ENCODE measurements at regions not wholly inside any gene's neighbourhood (a gene's known extent, or its start where the extent isn't known, plus 50 kb on each side); places are given as distances from the start of the nearest gene placed in this dataset.

DNA sequence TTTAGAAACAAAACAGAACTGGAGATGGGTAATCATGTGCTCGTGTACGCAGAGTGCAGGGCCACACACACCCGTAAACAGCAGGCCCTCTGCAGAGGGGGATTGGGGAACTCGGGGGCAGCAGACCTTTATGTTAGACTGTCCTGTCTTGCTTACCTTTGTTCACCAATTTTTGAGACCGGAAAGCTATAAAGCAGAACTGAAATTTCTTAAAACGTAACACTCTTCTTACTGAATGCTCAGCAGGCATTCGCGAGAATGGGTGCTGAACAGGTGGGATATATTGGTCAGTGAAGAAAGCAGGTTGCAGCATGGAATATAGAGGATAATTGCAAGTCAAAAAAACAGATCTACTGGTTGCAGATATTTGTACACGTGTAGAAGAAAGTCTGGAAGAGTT lies 211.1 kb downstream of the BMP7 start:
- Histone ChIP-seq H3K27ac (ENCODE audit: low read length) (no peak overlapping the region), H3K9me2 (ENCODE audit: insufficient read depth, low read length) (no peaks in the 10 kb centered on the region), H4K20me1 (ENCODE audit: insufficient read depth) (no peaks in the 10 kb centered on the region), H3K36me3 (ENCODE audit: insufficient read depth, low read length) (no peaks in the 10 kb centered on the region), H3F3A (ENCODE audit: insufficient read depth, low read length, poor library complexity, severe bottlenecking) (no peaks in the 10 kb centered on the region), H3K9me3 (ENCODE audit: low read length) (no peaks in the 10 kb centered on the region), H3K9ac (ENCODE audit: low read length) (no peak overlapping the region), H2AFZ (ENCODE audit: low read depth, low read length) (no peak overlapping the region), H3K4me2 (ENCODE audit: low read length) (no peak overlapping the region), H3K27me3 (ENCODE audit: insufficient read depth, low read depth, low read length) (no peaks in the 10 kb centered on the region), H3K4me3 (ENCODE audit: low read length) (no peak overlapping the region), H3K79me2 (replicated peaks; ENCODE audit: insufficient read depth, low read length) (no peaks in the 10 kb centered on the region)
- TF ChIP-seq, protein P1, sequence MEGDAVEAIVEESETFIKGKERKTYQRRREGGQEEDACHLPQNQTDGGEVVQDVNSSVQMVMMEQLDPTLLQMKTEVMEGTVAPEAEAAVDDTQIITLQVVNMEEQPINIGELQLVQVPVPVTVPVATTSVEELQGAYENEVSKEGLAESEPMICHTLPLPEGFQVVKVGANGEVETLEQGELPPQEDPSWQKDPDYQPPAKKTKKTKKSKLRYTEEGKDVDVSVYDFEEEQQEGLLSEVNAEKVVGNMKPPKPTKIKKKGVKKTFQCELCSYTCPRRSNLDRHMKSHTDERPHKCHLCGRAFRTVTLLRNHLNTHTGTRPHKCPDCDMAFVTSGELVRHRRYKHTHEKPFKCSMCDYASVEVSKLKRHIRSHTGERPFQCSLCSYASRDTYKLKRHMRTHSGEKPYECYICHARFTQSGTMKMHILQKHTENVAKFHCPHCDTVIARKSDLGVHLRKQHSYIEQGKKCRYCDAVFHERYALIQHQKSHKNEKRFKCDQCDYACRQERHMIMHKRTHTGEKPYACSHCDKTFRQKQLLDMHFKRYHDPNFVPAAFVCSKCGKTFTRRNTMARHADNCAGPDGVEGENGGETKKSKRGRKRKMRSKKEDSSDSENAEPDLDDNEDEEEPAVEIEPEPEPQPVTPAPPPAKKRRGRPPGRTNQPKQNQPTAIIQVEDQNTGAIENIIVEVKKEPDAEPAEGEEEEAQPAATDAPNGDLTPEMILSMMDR (IDR thresholded peaks at IDR 0.05; ENCODE audit: poor library complexity, severe bottlenecking) = no peak
- no peak for TF ChIP-seq POLR2AphosphoS5 (IDR thresholded peaks at IDR 0.05)
- TF ChIP-seq EP300 (conservative IDR thresholded peaks at IDR 0.05; ENCODE audit: poor library complexity, severe bottlenecking) = no peak
- TF ChIP-seq TAF1 (IDR thresholded peaks at IDR 0.05; ENCODE audit: low read depth) = no peak
- TF ChIP-seq EZH2 (IDR thresholded peaks at IDR 0.05; ENCODE audit: borderline replicate concordance, insufficient read depth, low read length, poor library complexity, severe bottlenecking) = no peak
- TF ChIP-seq, protein P2, sequence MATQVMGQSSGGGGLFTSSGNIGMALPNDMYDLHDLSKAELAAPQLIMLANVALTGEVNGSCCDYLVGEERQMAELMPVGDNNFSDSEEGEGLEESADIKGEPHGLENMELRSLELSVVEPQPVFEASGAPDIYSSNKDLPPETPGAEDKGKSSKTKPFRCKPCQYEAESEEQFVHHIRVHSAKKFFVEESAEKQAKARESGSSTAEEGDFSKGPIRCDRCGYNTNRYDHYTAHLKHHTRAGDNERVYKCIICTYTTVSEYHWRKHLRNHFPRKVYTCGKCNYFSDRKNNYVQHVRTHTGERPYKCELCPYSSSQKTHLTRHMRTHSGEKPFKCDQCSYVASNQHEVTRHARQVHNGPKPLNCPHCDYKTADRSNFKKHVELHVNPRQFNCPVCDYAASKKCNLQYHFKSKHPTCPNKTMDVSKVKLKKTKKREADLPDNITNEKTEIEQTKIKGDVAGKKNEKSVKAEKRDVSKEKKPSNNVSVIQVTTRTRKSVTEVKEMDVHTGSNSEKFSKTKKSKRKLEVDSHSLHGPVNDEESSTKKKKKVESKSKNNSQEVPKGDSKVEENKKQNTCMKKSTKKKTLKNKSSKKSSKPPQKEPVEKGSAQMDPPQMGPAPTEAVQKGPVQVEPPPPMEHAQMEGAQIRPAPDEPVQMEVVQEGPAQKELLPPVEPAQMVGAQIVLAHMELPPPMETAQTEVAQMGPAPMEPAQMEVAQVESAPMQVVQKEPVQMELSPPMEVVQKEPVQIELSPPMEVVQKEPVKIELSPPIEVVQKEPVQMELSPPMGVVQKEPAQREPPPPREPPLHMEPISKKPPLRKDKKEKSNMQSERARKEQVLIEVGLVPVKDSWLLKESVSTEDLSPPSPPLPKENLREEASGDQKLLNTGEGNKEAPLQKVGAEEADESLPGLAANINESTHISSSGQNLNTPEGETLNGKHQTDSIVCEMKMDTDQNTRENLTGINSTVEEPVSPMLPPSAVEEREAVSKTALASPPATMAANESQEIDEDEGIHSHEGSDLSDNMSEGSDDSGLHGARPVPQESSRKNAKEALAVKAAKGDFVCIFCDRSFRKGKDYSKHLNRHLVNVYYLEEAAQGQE (IDR thresholded peaks at IDR 0.05; ENCODE audit: borderline replicate concordance) = no peak
- TF ChIP-seq MXI1 (conservative IDR thresholded peaks at IDR 0.05; ENCODE audit: poor library complexity, severe bottlenecking) = no peak
- TF ChIP-seq RAD21 (conservative IDR thresholded peaks at IDR 0.05) = no peak
- no peak for TF ChIP-seq SMC3 (conservative IDR thresholded peaks at IDR 0.05; ENCODE audit: poor library complexity)

DNA sequence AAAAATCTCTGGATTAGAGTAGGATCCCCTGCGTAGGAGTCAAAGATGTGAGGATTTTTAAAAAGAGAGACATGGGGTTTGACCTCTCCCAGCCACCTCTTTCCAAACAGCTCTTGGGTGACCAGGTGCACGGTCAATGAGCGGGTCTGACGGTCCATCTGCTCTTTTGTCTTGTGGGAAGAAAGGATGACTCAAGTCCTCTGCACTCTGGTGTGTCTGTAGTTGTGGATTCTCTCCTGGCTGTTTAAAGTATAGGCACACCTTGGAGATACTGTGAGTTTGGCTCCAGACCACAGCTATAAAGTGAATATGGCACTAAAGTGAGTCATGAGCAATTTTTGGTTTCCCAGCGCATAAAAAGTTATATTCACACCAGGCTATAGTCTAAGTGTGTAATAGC lies 209.8 kb downstream of the BMP7 start:
- Histone ChIP-seq H3K9me2 (ENCODE audit: insufficient read depth, low read length) (no peaks in the 10 kb centered on the region), H3K4me2 (ENCODE audit: low read length) (no peak overlapping the region), H4K20me1 (ENCODE audit: insufficient read depth) (no peaks in the 10 kb centered on the region), H3K4me3 (ENCODE audit: low read length) (no peak overlapping the region), H2AFZ (ENCODE audit: low read depth, low read length) (no peak overlapping the region), H3F3A (ENCODE audit: insufficient read depth, low read length, poor library complexity, severe bottlenecking) (no peaks in the 10 kb centered on the region), H3K9ac (ENCODE audit: low read length) (no peak overlapping the region), H3K27me3 (ENCODE audit: insufficient read depth, low read depth, low read length) (no peaks in the 10 kb centered on the region), H3K9me3 (ENCODE audit: low read length) (no peaks in the 10 kb centered on the region), H3K27ac (ENCODE audit: low read length) (no peak overlapping the region), H3K36me3 (ENCODE audit: insufficient read depth, low read length) (no peaks in the 10 kb centered on the region), H3K79me2 (replicated peaks; ENCODE audit: insufficient read depth, low read length) (no peaks in the 10 kb centered on the region)
- TF ChIP-seq EP300 (conservative IDR thresholded peaks at IDR 0.05; ENCODE audit: poor library complexity, severe bottlenecking) = no peak
- no peak for TF ChIP-seq MXI1 (conservative IDR thresholded peaks at IDR 0.05; ENCODE audit: poor library complexity, severe bottlenecking)
- no peak for TF ChIP-seq EZH2 (IDR thresholded peaks at IDR 0.05; ENCODE audit: borderline replicate concordance, insufficient read depth, low read length, poor library complexity, severe bottlenecking)
- TF ChIP-seq, protein P2 (IDR thresholded peaks at IDR 0.05; ENCODE audit: borderline replicate concordance) = no peak
- TF ChIP-seq RAD21 (conservative IDR thresholded peaks at IDR 0.05) = no peak
- TF ChIP-seq, protein P1 (IDR thresholded peaks at IDR 0.05; ENCODE audit: poor library complexity, severe bottlenecking) = no peak
- no peak for TF ChIP-seq SMC3 (conservative IDR thresholded peaks at IDR 0.05; ENCODE audit: poor library complexity)
- TF ChIP-seq POLR2AphosphoS5 (IDR thresholded peaks at IDR 0.05) = no peak
- no peak for TF ChIP-seq TAF1 (IDR thresholded peaks at IDR 0.05; ENCODE audit: low read depth)
